K562 (cell line): ENCODE measurements at regions not wholly inside any gene's neighbourhood (a gene's known extent, or its start where the extent isn't known, plus 50 kb on each side); places are given as distances from the start of the nearest gene placed in this dataset.

Experiments
- ATAC-seq: fragments of 200-7000 bp; cut with Tn5 transposase; 3 replicates; pipeline ENCODE4 v1.9.1; 2020; ENCODE audit warnings: moderate library complexity
- BruUV-seq: library from RNA; stranded (reverse); fragments of 400-500 nt; replicated peaks from 2 replicates; lab custom pipeline; 2021; lab: Mats Ljungman, UMichigan
- CTCF ChIA-PET: fragments of 300-600 bp; formaldehyde crosslinking; extraction: SDS; loops from one replicate; lab custom pipeline; 2021; ENCODE audit warnings: low intra/inter-chr PET ratio; lab: Yijun Ruan, JAX
- POLR2A ChIA-PET: fragments of 300-600, 350-650 bp; sonication (Branson Sonifier 250); formaldehyde crosslinking; extraction: SDS; loops from one replicate; lab custom pipeline; 2021; ENCODE audit warnings: antibody characterized with exemption, inconsistent platforms; lab: Yijun Ruan, JAX
- DNase-seq, 4 experiments: peaks; one replicate each; pipeline versions ENCODE4 v3.0.0 to v3.0.0-alpha.2; 2011 to 2018; ENCODE audit warnings: low spot score in 3 of 4, mixed read lengths in 3 of 4; ENCODE audit errors: extremely low read depth in 1 of 4
- FAIRE-seq: peaks from 2 replicates; lab custom pipeline; 2011; peaks lifted over from hg19 to GRCh38; lab: Jason Lieb, UNC
- H2AFZ ChIP-seq: 2 replicates; pipeline ENCODE4 v1.6.0; 2011; ENCODE audit warnings: low read depth, low read length, control low read depth, inconsistent platforms
- H3K27ac ChIP-seq: fragments of 200-600 bp; 3 replicates; pipeline ENCODE4 v1.8.0; 2011; ENCODE audit warnings: low read depth, mild to moderate bottlenecking, control low read depth, inconsistent platforms, low read length, moderate library complexity, mixed read lengths; ENCODE audit errors: extremely low read depth
- H3K27me3 ChIP-seq, 2 experiments: fragments of 300-600 bp in 1 of 2; 2 replicates in 1 of 2; 3 replicates in 1 of 2; pipeline versions ENCODE4 v1.6.0 to v1.8.0; 2011; ENCODE audit warnings: inconsistent platforms in 2 of 2, low read length in 2 of 2, mild to moderate bottlenecking in 1 of 2, mixed read lengths in 1 of 2, moderate library complexity in 1 of 2; ENCODE audit not compliant: control insufficient read depth in 2 of 2, insufficient read depth in 2 of 2
- H3K36me3 ChIP-seq: fragments of 300-600 bp; 3 replicates; pipeline ENCODE4 v1.8.0; 2011; ENCODE audit warnings: mild to moderate bottlenecking, low read length, inconsistent platforms; ENCODE audit not compliant: control insufficient read depth, insufficient read depth
- H3K4me1 ChIP-seq, 2 experiments: fragments of 200-600 bp in 1 of 2; replicated peaks in 1 of 2; 2 replicates in 1 of 2; 3 replicates in 1 of 2; pipeline versions ENCODE4 v1.5.1 to v1.8.0; 2011; ENCODE audit warnings: inconsistent platforms in 2 of 2, low read length in 2 of 2, mild to moderate bottlenecking in 1 of 2, mixed read lengths in 1 of 2, moderate library complexity in 1 of 2; ENCODE audit not compliant: control insufficient read depth in 2 of 2, insufficient read depth in 2 of 2
- H3K4me2 ChIP-seq: 2 replicates; pipeline ENCODE4 v1.6.1; 2011; ENCODE audit warnings: low read length, control low read depth, inconsistent platforms, mixed read lengths; ENCODE audit not compliant: insufficient read depth
- H3K4me3 ChIP-seq: fragments of 200-600 bp; sonication (generic), shearing (Covaris generic); 2 replicates; pipeline ENCODE4 v1.5.1; 2016; ENCODE audit warnings: control low read depth, inconsistent platforms
- H3K79me2 ChIP-seq: fragments of 200-600 bp; 3 replicates; pipeline ENCODE4 v1.8.0; 2011; ENCODE audit warnings: low read length, inconsistent platforms; ENCODE audit not compliant: control insufficient read depth, insufficient read depth
- H3K9ac ChIP-seq, 2 experiments: 2 replicates each; pipeline versions ENCODE4 v1.6.0 to v1.6.1; 2011; ENCODE audit warnings: low read depth in 2 of 2, low read length in 2 of 2, control low read depth in 1 of 2, inconsistent platforms in 1 of 2, mild to moderate bottlenecking in 1 of 2, mixed read lengths in 1 of 2; ENCODE audit not compliant: insufficient read depth in 1 of 2
- H3K9me1 ChIP-seq: one replicate; pipeline ENCODE4 v1.6.0; 2011; ENCODE audit warnings: inconsistent platforms, mild to moderate bottlenecking, low read length, moderate library complexity; ENCODE audit not compliant: control insufficient read depth, insufficient read depth
- H3K9me3 ChIP-seq: replicated peaks from 2 replicates; pipeline ENCODE4 v1.5.1; 2011; ENCODE audit warnings: low read depth, low read length, inconsistent platforms; ENCODE audit not compliant: control insufficient read depth, insufficient read depth
- H4K20me1 ChIP-seq: replicated peaks from 2 replicates; pipeline ENCODE4 v1.6.1; 2011; ENCODE audit warnings: low read length, inconsistent platforms, mixed read lengths; ENCODE audit not compliant: control insufficient read depth, insufficient read depth
- ARNT ChIP-seq, 2 experiments: fragments of 450-650 bp; IDR thresholded peaks; 2 replicates each; pipeline ENCODE4 v1.6.1; 2016; ENCODE audit warnings: mild to moderate bottlenecking in 1 of 2
- CHD2 ChIP-seq: IDR thresholded peaks from 2 replicates; pipeline ENCODE4 v1.6.1; 2011; ENCODE audit warnings: low read depth, low read length
- DMBX1 ChIP-seq: fragments of 250-450 bp; sonication (Bioruptor Pico); IDR thresholded peaks from 2 replicates; pipeline ENCODE4 v1.8.0; 2022; ENCODE audit warnings: inconsistent platforms, mild to moderate bottlenecking, moderate library complexity, borderline replicate concordance
- HNRNPLL ChIP-seq: fragments of 200-400 bp; formaldehyde crosslinking; IDR thresholded peaks from 2 replicates; pipeline ENCODE4 v1.6.1; 2017; ENCODE audit warnings: low read length, low read depth, mild to moderate bottlenecking; ENCODE audit not compliant: poor library complexity, severe bottlenecking
- KAT8 ChIP-seq: fragments of 450-650 bp; IDR thresholded peaks from 2 replicates; pipeline ENCODE4 v1.6.1; 2016; ENCODE audit warnings: low read depth, mild to moderate bottlenecking
- PATZ1 ChIP-seq: fragments of 250-450 bp; sonication (Bioruptor Pico); IDR thresholded peaks from 2 replicates; pipeline ENCODE4 v1.5.0; 2020; ENCODE audit warnings: mild to moderate bottlenecking, borderline replicate concordance
- RBM34 ChIP-seq: fragments of 200-400 bp; formaldehyde crosslinking; IDR thresholded peaks from 2 replicates; pipeline ENCODE4 v1.6.1; 2018; ENCODE audit warnings: low read length, borderline replicate concordance; ENCODE audit not compliant: insufficient read depth
- RUNX1 ChIP-seq: sonication (generic); IDR thresholded peaks from 2 replicates; pipeline ENCODE4 v1.6.1; 2016; ENCODE audit warnings: antibody characterized with exemption, low read depth
- SMAD3 ChIP-seq: fragments of 450-650 bp; formaldehyde crosslinking; conservative IDR thresholded peaks from 2 replicates; pipeline ENCODE4 v1.4.0; 2020; ENCODE audit warnings: mild to moderate bottlenecking
- WGBS: fragments of 100-300 bp; shearing (Covaris generic); methylation state at CpG from one replicate; pipeline ENCODE4 v1.1.6; 2016; ENCODE audit warnings: low coverage, mixed read lengths; ENCODE audit not compliant: insufficient coverage; ENCODE audit errors: missing lambda C conversion rate; 5-methylcytosine and 5-hydroxymethylcytosine counted together
- in situ Hi-C: fragments of 300-500 bp; cut with MboI; formaldehyde crosslinking; loops from 4 replicates; pipeline ENCODE4 v1.15.0; 2018; ENCODE audit warnings: inconsistent platforms, mixed read lengths
- intact Hi-C: fragments of 100-400 bp; cut with micrococcal nuclease; formaldehyde crosslinking; loops from 2 replicates; pipeline ENCODE4 v1.14.2; 2022
- TF ChIP-seq, protein P1 (sequence below): sonication (generic); formaldehyde crosslinking; IDR thresholded peaks from 2 replicates; pipeline ENCODE4 v1.8.1; 2023; ENCODE audit warnings: mild to moderate bottlenecking, missing genetic modification reagents
- TF ChIP-seq, protein P2 (sequence below): sonication (generic); formaldehyde crosslinking; IDR thresholded peaks from 2 replicates; pipeline ENCODE4 v1.8.1; 2022; ENCODE audit warnings: missing genetic modification reagents

GRCh38 chr20:52016022-52016421 lies 175.6 kb downstream of the ZFP64 start:
- TF ChIP-seq KAT8 (no peak), SMAD3 (no peak), PATZ1 (CRISPR knock-in tag) (no peak)
- ChIA-PET CTCF (no interaction called here), POLR2A (interaction anchor here (1.1 kb wide), 1 partner anchor 9 kb away, joined by 3 read pairs; no protein-coding TSS in a partner anchor)
- Histone ChIP-seq H3K36me3 (no peaks in the 10 kb centered on the region), H3K9me1 (no peaks in the 10 kb centered on the region), H2AFZ (no peak overlapping the region), H3K27me3 (peaks cover 0 to 11% of the 10 kb centered on the region in 2 experiments; a peak in 2 of 5 replicates), H3K4me2 (no peak overlapping the region), H3K27ac (no peak overlapping the region), H3K9ac (no peak overlapping the region), H3K79me2 (no peaks in the 10 kb centered on the region), H3K4me3 (no peak overlapping the region), H4K20me1 (no peaks in the 10 kb centered on the region), H3K9me3 (peaks cover 2% of the 10 kb centered on the region), H3K4me1 (no peaks in the 10 kb centered on the region)
- 1% methylated on average over 5 of the region's 5 CpGs for WGBS
- DNase-seq (no peak), FAIRE-seq (no peak), ATAC-seq (no peak)
- intact Hi-C loops = no loop called here
- in situ Hi-C loops = no loop called here
- BruUV-seq = no TSS peak

DNA sequence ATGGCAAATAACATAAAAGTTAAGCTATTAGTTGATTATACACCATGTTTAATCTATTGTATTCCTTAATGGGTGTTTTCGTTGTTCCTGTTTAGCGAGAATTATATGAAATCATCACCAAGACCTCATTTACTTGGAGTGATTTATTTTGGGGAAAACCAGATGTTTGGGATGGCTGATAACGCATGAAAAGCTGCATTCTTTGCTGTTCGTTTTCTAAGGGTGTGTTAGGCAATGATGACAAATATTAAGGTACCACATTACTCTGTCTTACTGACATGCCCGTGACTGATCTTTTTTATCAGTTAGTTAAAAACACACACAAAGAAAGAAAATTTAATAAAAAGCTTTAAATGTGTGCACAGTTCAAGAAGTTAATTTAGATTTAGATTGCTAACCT lies 176.4 kb downstream of the ZFP64 start:
- WGBS = 0% methylated on average over 5 of the region's 5 CpGs
- Histone ChIP-seq H3K27me3 (peaks cover 0 to 15% of the 10 kb centered on the region in 2 experiments; a peak in 2 of 5 replicates), H3K27ac (no peak overlapping the region), H4K20me1 (no peaks in the 10 kb centered on the region), H3K9me3 (peaks cover 2% of the 10 kb centered on the region), H3K4me2 (no peak overlapping the region), H3K9me1 (no peaks in the 10 kb centered on the region), H3K4me3 (no peak overlapping the region), H2AFZ (no peak overlapping the region), H3K4me1 (no peaks in the 10 kb centered on the region), H3K36me3 (no peaks in the 10 kb centered on the region), H3K9ac (no peak overlapping the region), H3K79me2 (no peaks in the 10 kb centered on the region)
- BruUV-seq = no TSS peak
- ChIA-PET POLR2A (no interaction called here), CTCF (no interaction called here)
- DNase-seq (no peak), ATAC-seq (no peak), FAIRE-seq (no peak)
- in situ Hi-C loops (no loop called here), intact Hi-C loops (no loop called here)
- TF ChIP-seq, protein P1, sequence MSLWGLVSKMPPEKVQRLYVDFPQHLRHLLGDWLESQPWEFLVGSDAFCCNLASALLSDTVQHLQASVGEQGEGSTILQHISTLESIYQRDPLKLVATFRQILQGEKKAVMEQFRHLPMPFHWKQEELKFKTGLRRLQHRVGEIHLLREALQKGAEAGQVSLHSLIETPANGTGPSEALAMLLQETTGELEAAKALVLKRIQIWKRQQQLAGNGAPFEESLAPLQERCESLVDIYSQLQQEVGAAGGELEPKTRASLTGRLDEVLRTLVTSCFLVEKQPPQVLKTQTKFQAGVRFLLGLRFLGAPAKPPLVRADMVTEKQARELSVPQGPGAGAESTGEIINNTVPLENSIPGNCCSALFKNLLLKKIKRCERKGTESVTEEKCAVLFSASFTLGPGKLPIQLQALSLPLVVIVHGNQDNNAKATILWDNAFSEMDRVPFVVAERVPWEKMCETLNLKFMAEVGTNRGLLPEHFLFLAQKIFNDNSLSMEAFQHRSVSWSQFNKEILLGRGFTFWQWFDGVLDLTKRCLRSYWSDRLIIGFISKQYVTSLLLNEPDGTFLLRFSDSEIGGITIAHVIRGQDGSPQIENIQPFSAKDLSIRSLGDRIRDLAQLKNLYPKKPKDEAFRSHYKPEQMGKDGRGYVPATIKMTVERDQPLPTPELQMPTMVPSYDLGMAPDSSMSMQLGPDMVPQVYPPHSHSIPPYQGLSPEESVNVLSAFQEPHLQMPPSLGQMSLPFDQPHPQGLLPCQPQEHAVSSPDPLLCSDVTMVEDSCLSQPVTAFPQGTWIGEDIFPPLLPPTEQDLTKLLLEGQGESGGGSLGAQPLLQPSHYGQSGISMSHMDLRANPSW (CRISPR knock-in tag) = no peak
- TF ChIP-seq DMBX1 = no peak
- no peak for TF ChIP-seq CHD2
- TF ChIP-seq HNRNPLL = no peak
- no peak for TF ChIP-seq RBM34
- no peak for TF ChIP-seq ARNT (IDR thresholded peaks at IDR 0.05)
- TF ChIP-seq, protein P2, sequence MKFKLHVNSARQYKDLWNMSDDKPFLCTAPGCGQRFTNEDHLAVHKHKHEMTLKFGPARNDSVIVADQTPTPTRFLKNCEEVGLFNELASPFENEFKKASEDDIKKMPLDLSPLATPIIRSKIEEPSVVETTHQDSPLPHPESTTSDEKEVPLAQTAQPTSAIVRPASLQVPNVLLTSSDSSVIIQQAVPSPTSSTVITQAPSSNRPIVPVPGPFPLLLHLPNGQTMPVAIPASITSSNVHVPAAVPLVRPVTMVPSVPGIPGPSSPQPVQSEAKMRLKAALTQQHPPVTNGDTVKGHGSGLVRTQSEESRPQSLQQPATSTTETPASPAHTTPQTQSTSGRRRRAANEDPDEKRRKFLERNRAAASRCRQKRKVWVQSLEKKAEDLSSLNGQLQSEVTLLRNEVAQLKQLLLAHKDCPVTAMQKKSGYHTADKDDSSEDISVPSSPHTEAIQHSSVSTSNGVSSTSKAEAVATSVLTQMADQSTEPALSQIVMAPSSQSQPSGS (CRISPR knock-in tag) = no peak
- no peak for TF ChIP-seq RUNX1
